ENCODE measurements at regions not wholly inside any gene's neighbourhood (a gene's known extent, or its start where the extent isn't known, plus 50 kb on each side); places are given as distances from the start of the nearest gene placed in this dataset.

DNA sequence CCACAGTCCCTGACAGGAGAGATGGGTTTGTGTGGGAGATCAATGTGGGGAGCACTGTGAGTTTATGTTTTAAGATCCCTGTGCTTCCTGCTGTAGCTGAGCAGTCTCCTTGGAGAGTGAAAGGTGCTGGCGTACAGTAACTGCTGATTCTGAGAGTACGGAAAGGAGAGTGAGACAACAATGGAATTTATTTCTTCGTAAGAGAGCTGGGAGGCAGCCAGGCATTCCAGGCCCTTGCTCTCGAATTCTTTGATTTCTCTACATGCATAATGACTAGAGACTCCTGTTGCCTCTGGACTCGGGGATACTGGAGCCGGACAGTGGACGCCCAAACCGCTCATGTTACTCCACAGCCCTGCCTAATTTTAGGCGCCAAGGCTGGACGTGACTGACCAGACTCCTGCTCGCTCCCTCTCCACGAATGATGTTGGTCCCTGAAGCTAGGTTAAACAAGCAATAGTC, 131.0 kb upstream of the PHACTR1 start:
- peak; percentile 35 for DNase-seq (ENCODE audit: low read depth)

DNA sequence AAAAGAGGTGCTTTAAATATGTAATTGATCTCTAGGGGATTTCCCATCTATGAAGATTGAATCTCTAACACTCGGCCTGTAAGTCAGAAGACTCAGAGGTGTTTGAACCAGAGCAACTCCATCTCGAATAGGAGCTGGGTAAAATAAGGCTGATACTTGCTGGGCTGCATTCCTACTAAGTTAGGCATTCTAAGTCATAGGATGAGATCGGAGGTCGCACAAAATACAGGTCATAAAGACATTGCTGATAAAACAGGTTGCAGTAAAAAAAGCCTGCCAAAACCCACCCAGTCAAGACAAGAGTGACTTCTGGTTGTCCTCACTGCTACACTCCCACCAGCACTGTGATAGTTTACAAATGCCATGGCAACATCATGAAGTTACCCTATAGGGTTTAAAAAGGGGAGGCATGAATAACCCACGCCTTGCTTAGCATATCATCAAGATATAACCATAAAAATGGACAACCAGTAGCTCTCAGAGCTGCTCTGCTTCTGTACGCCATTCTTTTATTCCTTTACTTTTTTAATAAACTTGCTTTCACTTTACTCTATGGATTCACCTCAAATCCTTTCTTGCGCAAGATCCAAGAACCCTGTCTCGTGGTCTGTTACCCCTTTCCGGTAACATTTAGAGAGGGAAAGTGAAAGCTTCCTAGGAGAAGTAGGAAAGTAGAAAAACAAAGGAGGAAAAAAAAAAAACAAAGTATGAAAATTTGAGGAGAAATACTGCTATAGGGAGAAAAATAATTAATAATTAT, 129.7 kb upstream of the PHACTR1 start:
- peak; percentile 65 for DNase-seq (ENCODE audit: low read depth)

DNA sequence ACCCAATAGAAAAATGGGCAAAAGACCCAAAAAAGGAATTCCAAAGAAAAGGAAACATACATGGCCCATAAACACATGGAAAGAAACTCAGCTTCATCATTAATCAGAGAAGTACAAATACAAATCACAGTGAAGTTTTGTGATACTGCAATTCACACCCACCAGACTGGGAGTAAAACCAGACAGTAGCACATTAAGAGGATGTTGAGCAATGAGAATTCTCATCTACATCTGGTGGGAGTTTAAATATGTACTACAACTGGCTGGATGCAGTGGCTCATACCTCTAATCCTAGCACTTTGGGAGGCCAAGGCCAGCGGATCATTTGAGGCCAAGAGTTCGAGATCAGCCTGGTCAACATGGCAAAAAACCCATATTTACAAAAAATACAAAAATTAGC, 125.7 kb upstream of the PHACTR1 start:
- DNase-seq (ENCODE audit: low read depth), result peak; percentile 84

DNA sequence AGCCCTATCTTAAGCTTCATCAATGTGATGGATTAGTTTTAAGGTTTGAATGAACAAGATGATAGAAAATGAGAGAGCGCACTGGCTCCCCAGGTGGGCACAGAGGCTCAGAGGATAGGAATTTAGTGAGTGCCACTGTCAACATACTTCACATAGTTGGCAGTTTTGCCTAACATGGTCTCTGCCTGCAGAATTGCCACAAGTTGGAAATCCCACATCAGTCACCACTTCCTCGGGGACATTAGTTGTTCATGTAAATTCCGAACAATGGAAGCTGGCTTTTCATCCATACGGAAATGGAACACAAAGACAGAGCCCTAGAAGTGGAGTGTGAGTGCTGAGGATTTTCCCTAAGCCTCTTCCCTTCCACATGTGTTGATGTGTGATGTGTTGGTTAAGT, 123.9 kb upstream of the PHACTR1 start:
- no peak for DNase-seq (ENCODE audit: low read depth)

DNA sequence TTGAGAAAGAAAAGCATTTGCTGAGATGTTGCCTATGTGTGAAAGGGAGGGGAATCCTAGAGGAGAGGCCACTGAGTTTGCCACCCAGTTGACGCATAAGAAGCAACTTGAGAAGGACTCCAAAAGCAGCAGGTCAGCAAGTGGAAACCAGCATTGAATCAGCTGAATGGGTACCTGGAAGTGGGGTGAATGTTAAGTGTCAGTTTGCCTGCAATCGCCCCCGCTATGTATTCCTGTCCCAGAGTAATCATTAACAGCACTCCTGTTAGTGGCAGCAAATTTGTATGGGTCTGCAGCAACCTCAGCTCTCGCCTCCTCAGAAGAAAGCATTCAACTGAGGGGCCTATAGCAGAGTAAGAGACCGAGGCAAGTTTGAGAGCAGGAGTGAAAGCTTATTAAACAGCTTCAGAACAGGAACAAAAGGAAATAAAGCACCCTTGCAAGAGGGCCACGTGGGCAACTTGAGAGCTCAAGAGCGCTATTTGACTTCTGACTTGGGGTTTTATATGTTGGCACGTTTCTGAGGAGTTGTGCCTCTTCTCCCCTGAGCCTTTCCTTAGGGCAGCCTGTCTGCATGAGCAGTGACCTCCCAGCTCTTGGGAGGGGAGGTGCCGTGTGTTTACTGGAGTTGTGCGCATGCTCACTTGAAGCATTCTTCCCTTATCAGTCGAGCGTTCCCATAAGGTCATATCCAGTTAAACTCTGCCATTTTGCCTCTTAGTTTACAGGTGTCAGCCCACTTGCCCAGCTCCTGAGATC, 122.6 kb upstream of the PHACTR1 start:
- peak; percentile 69 for DNase-seq (ENCODE audit: low read depth)

DNA sequence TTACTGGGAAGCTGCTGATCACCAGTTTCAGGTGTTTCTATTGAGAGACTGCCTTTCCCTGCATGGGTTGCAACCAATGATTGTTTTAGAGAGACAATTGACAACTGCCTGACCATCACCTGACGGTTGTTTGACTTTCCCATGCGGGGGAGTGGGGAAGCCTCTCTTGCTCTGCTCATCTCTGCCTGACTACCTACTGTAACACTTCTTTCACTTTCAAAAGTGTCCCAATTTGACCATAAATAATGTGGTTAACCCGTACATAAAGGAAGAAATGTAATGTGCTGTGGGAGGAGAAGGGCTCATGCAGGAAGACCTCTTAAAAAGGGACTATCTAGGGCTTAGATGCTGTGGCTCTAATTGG, 122.1 kb upstream of the PHACTR1 start:
- no peak for DNase-seq (ENCODE audit: low read depth)

DNA sequence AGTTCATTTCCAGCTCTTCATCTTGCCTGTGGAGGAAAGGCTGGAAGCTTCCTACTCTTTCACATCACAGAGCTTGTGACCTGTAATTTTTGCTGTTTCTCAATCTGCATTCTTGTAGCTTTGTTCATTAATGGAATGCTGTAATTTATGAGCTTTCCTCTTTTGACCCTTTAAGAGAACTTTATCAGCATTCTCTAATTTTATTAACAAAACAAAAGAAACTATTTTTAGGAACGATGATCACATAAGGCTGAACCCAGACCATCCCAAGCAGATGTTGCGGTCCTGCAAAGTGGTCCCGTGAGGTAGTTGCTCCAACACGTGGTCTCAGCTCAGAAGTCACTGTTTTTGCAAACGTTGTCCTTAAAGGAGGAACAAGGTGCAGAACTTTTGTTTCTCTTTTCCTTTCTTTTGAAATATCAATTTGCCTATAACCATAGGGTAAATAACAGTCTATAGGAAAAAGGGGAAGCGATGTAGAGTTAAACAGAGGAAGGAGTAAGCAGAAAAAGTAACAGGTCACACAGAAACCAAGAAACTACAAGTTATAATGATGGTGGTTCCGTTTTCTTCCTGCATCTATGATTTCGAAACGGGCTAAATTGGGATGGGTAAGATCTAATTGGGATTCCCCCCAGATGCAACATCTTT, 121.3 kb upstream of the PHACTR1 start:
- DNase-seq (ENCODE audit: low read depth), result peak; percentile 95

DNA sequence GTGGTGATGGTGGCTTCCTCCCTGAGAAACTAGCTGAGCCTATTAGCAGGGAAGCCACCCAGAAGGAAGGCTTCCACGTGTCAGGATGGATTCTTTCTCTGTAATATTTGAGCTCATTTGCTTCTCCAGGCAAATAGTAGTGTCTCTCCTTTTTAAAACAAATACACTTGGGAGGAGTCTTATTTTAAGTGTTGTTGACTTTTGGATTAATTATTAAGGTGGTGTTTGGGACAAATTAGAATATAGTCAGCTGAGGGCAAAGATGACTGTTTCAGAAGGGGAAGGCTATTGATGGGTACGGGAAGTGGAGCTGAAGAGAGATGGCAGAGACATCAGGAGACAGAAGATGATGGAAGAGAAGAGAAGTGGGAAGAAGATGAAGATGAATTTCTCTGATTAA, 119.8 kb upstream of the PHACTR1 start:
- no peak for DNase-seq (ENCODE audit: low read depth)

DNA sequence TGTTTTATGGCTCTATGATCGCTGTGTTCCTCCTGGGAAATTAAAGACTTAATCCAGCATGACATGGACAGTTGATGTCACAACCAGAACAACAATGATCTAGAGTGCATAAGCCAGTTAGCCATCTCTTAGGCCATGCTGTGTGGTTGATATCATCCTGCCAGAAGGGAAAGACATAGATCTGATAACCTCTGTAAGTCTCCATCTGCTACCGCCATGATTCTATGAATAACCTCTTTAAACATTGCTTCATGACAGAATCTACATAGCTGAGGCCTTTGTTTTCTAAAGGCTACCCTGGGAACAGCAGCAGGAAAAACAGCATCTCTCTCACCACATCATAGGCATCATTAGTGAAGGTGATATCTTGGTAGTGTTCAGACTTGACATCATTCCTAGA, 117.6 kb upstream of the PHACTR1 start:
- peak; percentile 54 for DNase-seq (ENCODE audit: low read depth)

DNA sequence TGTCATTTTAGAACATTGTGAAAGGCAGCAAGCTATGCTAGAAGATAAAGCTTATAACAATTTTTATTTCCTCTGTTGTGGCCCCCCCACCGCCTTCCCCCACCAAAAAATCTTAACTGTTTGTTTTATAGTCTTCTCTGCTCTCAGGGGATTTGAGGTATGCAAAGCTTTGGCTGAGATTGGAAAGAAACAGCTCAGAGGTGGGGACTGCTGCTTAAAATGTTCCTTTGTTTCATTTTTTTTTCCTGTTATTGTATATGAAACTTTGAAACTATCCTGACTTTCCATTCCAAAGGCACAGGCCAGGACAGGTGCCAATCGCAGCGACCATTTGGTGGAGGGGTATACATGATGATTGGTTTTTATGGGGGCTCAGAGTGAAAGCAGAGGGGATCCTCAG, 114.7 kb upstream of the PHACTR1 start:
- DNase-seq (ENCODE audit: low read depth), result no peak

DNA sequence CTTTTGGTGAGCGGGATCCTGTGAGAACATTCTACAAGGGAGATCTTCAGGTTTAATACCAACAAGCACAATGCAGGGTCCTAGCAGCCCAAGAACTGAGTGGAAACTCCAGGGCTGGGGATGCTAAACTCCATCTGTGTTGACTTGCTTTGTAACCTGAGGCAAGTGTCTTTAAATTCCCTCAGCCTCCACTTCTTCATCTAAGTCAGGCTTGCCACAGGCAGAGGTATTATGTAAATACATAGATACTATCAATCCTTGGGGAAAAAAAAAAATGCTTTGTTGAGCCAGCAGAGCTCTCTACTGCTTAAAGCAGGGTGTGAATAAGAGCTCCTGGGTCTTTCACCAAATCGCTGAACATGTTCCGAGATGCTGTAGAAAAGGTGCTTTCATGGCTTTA, 114.2 kb upstream of the PHACTR1 start:
- peak; percentile 19 for DNase-seq (ENCODE audit: low read depth)

DNA sequence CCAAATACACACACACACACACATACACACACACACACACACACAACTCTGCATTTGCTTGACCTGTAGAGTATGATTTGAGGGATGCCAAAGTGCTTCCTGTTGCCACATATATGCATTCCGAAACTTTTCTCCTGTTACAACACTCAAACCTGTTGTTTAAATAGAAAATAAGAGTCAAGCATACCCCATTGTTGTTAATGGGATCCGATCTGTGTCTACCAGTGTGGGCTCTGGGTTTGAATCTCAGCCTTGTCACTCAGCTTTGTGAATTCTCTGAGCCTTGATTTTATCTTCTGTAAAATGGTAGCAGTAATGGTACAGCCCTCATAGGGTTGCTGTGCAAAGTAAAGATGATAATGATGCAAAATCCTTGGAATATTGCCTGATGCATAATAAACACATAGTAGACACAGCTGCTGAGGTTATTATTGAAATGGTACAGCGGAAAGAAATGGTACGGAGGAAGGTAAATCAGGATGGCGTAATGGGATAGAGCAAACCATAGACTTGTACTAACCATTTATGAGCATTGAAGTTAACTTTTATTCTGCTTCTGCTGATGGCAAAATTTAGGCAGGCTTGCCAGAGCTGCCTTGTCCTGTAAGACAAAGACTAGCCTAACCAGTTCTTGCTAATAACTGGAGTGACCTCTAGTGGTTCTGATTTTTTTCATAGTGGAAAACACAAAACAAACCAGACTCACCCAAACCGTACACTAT, 113.5 kb upstream of the PHACTR1 start:
- DNase-seq (ENCODE audit: low read depth), result peak; percentile 72

DNA sequence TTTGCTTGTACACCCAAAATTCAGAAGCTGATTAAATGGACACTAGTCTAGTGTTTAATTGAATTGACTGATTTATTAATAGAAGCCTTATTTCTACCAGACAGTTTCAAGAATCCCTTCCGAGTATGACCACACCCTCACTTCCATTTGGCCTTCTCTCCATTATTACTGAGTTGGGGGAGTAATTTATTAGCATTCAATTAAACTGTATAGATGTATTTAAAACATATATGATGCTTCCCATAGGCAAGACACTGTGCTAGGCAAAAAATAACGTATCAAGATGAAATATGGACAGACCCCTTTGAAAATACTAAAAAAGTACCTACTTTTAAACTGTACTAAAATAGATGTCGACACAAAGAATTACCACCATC, 112.9 kb upstream of the PHACTR1 start:
- no peak for DNase-seq (ENCODE audit: low read depth)

DNA sequence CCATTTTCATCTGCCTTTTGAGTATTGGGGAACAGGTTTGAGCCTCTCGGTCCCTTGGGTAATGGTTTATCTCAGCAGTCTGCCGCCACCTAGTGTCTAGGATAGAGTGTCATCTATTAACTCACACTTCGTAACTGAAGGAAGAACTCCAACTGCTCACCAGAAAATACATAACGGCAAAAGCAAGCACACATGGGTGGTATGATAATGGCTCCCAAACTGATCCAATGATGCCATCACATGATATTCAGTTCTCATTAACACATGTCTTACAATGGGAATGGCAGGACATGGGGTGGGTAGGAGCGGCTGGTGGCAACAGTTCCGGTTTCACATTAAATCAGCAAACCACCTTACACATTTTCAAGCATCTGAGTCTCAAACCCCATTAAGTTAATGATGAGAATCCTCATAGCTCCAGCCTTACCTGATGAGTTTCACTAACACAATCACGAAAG, 110.7 kb upstream of the PHACTR1 start:
- DNase-seq (ENCODE audit: low read depth), result peak; percentile 63

DNA sequence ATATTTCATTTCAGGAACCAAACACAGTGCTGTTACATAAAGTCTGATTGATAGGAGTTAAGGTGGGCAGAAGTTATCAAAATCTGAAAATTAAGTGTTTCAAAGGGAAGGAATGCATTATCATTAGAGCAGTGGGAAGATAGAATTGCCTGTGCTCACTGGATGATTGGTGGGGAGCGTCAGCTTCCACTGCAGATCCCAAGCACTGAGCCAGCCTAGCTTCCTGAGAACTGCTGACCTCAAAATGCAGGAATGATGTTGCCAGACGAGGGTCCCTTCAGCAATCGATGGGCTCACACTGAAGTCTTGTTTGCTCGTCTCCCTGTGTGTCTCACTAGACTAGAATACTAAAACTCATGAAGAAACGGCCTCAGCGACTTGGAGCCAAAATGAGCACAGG, 110.0 kb upstream of the PHACTR1 start:
- DNase-seq (ENCODE audit: low read depth), result no peak

DNA sequence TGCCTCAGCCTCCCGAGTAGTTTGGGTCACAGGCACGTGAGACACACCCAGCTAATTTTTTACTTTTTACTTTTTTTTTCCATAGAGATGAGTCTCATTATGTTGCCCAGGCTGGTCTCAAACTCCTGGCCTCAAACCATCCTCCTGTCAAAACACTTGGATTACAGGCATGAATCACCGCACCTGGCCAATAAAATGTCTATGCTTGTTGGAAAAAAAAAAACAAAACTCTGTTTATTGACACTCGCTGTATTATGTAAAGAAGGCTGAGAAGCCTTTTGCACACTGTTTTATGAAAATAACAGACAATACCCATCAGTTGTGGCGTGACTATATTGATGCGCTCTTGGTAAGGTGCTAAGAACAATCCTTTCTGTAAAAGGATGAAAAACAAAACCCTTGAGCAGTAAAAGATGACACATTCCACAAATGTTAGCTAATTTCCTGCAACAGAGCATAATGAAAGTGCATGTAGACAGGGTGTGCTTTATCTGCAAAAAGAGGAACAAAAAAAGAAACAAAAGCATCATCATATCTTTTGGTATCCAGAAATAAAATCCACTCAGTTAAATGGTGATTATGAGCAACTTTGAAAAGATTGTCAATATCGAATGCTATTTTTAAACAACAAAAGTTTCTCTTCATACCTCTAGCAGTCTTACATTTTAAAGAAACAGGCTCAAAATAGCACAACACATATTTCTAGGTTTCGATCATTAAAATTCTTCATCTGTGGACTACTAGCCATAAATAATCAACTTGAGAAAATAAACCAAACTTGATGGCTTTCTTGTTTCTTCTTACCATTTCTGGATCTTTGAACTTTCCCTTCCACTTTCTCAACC, 108.3 kb upstream of the PHACTR1 start:
- peak; percentile 29 for DNase-seq (ENCODE audit: low read depth)

DNA sequence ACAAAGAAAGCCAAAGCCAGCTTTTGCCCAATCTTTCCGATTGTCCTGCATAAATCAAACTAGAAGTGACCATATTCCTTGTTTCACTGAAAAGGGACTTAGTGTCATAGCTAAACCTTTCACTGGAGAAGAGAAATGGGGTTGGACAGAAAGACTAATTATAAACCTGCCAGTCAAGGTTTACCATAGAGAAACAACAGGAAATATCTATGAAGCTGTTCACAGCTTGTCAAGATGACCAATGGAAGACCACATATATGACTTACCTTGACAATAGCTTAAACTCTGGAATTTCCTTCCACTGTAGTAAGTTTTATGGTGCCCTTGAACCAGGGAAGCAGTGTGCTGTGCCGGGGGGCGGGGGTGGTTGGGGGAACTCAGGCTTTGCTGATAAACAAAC, 107.7 kb upstream of the PHACTR1 start:
- no peak for DNase-seq (ENCODE audit: low read depth)

DNA sequence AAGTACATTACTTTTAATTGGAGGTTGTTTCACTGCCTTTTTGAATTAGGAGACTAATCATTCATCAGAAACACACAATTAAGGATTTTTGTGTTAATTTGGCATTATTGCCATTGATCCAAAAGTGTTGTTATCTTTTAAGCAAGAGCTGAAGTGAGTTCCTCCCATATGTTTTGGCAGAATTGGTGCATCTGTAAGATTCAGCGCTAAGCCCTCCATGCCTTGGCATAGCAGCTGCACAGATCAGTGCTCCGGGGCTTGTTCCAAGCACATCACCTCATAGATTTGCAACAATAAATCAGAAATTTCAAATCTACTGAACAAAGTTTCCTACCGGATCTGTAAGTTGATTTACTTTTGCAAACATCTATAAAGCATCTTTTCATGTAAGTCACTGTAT, 106.8 kb upstream of the PHACTR1 start:
- no peak for DNase-seq (ENCODE audit: low read depth)

DNA sequence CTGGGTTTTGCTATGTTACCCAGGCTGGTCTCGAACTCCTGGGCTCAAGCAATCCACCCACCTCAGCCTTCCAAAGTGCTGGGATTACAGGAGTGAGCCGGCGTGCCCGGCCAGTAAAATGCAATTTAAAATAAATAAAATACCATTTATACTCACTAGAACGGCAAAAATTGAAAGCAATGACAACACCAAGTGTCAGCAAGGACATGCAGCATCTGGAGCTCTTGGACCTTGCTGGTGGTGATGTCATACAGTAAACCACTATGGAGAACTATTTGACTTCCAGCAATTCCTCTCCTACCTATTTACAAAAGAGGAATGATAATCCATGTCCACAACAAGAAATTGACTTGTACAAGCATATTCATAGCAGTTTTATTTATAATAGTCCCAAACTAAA, 105.7 kb upstream of the PHACTR1 start:
- DNase-seq (ENCODE audit: low read depth), result no peak

DNA sequence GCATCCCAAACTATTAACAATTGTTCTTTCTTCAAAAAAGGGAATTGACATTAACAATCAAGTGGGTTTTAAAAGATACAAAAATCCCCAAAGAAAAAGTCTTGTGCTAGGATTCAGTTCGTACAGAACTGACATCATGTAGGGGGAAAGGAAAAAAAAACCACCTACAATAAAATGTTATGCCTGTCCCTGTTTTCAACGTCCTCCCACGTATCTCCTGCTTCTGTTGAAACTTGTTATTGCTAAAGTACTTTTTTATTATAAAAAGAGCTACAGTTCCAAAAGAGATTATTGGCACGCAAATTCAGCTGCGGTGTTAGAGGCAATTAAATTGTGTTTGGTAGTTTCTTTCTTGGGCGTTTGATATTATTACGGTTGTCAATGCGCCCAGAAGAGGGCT, 102.8 kb upstream of the PHACTR1 start:
- no peak for DNase-seq (ENCODE audit: low read depth)

DNA sequence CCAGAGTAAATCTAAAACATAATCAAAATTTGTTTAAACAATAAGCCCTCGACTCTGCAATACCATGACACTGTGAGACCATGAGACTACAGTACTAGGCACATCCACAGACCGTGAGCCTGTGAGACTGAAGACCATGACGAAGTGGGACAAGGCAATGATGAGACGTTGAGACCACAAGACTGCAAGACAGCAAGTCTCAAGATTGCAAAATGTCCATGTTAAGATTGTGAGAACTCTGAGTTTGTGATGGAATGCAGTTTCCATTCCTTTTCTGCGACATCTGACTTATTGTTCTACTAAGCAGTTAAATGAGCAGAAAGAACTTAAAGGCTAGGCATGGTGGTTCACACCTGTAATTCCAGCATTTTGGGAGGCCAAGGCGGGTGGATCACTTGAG, 102.1 kb upstream of the PHACTR1 start:
- DNase-seq (ENCODE audit: low read depth), result peak; percentile 69

DNA sequence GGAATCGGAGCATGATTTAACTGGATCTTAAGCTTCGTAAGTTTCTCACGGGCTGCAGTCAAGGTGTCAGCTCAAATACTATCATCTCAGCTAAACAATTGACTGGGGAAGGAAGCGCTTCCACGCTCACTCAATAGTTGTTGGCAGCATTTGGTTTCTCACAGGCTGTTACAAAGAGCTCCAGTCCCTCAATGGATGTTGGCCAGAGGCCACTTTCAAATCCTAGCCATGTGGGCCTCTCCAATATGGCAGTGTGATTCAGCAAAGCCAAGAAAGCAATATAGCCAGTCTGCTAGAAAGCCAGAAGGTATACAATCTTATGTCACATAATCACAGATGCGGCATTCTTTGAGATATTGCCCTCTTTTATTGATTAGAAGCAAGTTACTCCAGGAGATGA, 98.3 kb upstream of the PHACTR1 start:
- DNase-seq (ENCODE audit: low read depth), result no peak

Data from amniotic epithelial cell (primary cell).